Left cardiac atrium (tissue), 4 donors: ENCODE measurements at regions not wholly inside any gene's neighbourhood (a gene's known extent, or its start where the extent isn't known, plus 50 kb on each side); places are given as distances from the start of the nearest gene placed in this dataset.

ENCODE experiments used
- ATAC-seq, 2 donors: fragments of 200-7000 bp; cut with Tn5 transposase; one replicate each; pipeline ENCODE4 v1.9.1; 2020; ENCODE audit warnings: mild to moderate bottlenecking in 2 of 2, moderate library complexity in 2 of 2
- DNase-seq: peaks from one replicate; pipeline ENCODE4 v3.0.0-alpha.2; 2020
- intact Hi-C, 2 donors: fragments of 100-400 bp; cut with DNase I; formaldehyde crosslinking; loops; one replicate each; pipeline versions ENCODE4 v1.14.1 to v1.15.1; 2022 to 2023
- donor health status: DM: no; HTN: yes; CAD: no.
- donor health status: DM: no; HTN: yes; CAD: no; lungs with severe emphysema.
- donor health status: DM: yes; HTN: yes; CAD: no.
- donor health status: Dilated cardiomyopathy.

DNA sequence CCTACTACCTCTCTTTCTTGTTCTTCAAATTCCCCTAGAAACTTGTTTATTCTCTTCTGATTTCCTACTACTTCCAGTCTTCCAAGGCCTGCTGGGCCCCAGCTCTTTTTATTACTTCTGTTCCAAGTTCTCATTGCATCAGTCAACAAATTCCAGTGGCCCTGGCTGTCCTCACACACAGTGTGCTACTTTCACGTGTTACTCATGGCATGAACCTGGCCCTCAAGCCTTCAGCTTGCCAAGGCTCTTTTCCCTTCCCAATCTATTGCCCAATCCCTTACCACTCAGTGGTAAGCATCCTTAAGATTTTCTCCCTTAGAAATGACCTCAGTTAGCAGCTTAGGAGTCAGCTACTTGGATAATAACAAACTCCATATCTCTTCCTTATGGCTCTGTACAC, 613.5 kb downstream of the LMO4 start:
- ATAC-seq, result peak; percentile 50 to 72
- intact Hi-C loops, result no loop called here
- no peak for DNase-seq

DNA sequence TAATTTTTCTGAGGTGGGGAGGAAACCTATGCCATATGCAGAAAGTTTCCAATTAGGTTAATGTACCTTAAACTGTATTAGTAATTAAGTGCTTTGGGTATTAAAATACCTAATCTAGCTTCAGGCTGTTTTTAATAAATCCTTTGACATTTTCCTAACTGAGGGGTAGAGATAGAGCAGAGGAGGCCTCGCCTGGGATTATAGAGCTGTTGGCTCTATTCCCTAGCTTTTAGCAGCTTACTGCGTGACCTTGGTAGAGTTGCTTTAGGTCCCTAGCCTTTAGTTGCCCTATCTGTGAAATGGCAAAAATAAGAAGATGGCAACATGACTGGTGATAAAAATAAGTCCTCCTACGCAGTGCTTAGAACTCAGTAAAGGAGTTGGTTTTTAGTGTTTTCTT, 621.0 kb downstream of the LMO4 start:
- intact Hi-C loops, result loop anchor here (5.0 to 10.0 kb wide), 3 partner anchors 625 to 817 kb away; partner anchors contain the start of gene LMO4 (in 1 of the 2)
- ATAC-seq (no peak), DNase-seq (no peak)

DNA sequence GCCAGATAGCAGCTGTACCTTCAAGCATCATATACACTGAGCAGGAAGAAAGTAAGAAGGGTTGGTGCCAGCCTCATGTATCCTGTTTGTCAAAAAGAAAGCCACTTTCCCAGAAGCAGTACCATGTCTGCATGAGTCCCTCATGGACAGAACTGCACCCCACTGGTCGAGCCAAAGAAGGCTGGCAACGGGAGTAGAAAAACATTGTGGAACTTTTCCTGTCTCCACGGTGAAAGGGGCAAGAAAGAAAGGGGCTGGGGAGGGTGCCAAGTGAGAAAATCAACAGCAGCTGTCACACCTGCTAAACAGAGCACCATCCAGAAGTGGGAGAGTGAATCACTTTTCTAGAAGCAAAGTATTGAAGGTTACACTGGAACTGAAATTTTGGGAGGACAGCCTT, 621.7 kb downstream of the LMO4 start:
- intact Hi-C loops, result loop anchor here (5.0 to 10.0 kb wide), 3 partner anchors 626 to 818 kb away; partner anchors contain the start of gene LMO4 (in 1 of the 2)
- no peak for DNase-seq
- peak in 1 of 2 donors; percentile 20 for ATAC-seq

DNA sequence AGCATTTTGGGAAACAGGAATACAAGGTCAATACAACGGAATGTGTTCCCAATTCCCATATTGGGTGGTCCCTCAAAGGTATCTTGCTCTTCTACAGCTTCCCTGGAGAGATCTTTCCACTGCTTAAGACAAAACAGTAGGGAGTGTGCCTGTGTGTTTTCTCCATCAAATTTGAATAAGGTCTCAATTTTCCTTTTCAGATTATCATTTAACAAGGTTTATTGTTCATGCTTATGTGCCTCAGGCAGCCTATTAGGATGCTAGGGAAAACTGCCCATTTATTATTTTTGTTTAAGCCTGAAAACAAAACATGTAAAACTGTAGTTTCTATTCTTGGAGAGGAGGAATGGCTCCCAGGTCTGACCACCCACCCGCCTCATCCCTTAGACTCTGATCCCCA, 622.7 kb downstream of the LMO4 start:
- DNase-seq, result no peak

DNA sequence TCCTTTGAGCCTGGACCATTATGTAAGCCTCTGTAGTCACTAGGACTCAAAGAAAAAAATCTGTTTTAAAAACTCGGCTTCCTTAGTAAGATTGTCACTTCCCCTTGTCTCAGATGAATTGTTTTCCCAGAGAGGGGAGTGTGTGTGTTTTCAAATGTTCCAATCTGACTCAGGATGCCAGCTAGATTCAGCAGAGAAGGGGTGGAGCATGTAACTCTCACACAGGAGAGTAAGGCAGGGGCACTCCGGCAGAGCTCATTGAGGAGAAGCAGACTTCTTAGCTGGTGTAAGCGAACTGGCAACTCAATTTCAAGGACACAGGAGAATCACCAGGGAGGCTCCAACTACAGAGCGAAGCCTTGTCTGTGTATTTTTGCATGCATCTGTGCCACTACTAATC, 623.2 kb downstream of the LMO4 start:
- intact Hi-C loops, result loop anchor here (2.0 to 10.0 kb wide), 4 partner anchors 625 to 820 kb away; partner anchors contain the start of gene LMO4 (in 1 of the 2)
- no peak for ATAC-seq
- peak; percentile 27 for DNase-seq

More for the DNA sequence above, 622.7 kb downstream of the LMO4 start:
- ATAC-seq, result no peak
- intact Hi-C loops, result loop anchor here (5.0 to 10.0 kb wide), 3 partner anchors 627 to 819 kb away; partner anchors contain the start of gene LMO4 (in 1 of the 2)

DNA sequence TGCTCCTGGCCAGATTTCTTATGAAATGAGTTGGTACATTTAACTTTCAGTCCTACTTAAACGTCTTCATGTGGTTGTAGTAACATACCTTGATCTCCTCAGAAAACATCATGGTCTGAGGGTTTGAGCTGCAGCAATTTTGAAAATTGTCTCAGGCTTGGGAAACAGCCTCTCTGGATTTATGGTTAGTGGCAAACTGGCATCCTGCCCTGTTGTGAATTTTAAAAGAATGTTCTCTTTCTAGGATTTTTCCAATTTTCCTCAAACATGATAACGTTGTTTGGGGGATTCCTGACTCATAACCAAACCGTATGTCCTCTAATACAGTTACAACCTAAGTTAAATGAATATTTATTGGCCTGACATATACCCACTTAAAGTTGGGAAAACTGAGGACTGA, 624.4 kb downstream of the LMO4 start:
- intact Hi-C loops, result loop anchor here (2.0 to 10.0 kb wide), 4 partner anchors 626 to 821 kb away; partner anchors contain the start of gene LMO4 (in 1 of the 2)
- ATAC-seq, result no peak

DNA sequence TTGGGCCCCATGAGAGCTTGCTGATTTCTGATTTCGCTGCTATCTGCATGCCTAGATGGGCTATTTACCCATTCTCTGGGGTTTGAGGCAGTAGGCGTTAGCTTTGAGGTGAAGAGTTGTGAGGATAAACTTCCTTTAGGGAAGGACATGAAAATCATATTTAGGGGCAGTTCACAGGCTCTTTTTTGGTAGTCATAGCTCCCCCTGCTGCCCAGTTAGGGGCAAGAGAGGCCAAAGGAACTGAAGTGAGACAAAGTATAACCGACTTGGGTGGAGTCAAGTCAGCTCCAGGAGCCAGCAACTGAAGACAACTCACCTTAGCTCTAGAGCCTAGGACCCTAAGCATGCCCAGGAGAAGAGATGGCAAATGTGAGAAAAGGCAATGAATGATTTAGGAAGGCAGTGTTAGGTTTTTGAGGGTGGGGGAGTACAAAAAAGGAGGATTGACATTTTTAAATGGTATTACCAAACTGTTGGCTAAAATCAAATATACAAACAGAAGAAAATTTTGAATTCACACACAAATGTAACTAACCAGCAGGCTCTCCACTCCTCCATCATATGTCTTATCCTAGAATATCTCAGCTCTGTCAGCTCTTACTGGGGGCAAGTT, 625.2 kb downstream of the LMO4 start:
- ATAC-seq, result peak; percentile 67 to 82
- peak; percentile 65 for DNase-seq
- intact Hi-C loops, result loop anchor here (2.0 to 10.0 kb wide), 4 partner anchors 627 to 822 kb away; partner anchors contain the start of gene LMO4 (in 1 of the 2)

More for the DNA sequence above, 624.4 kb downstream of the LMO4 start:
- no peak for DNase-seq

DNA sequence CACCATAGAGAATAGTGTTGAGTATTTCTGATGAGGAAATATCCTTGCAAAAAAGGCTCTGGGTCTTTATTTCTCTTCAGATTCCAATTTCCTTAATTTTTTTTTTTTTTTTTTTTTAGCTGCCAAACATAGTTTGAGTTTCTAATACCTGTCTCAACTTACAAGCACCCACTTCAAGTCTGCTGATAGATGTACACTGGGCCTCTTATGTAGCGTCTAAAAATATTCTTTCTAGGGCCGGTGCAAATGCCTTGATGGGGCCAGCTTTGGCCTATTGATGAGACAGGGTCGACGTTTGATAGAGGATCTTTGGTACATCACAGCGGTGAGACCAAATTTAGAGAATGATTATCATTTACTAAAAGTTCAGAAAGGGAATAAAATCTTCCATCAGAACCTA, 626.4 kb downstream of the LMO4 start:
- intact Hi-C loops, result loop anchor here (10.0 kb wide), 2 partner anchors 630 to 660 kb away; partner anchors contain the start of gene LMO4 (in 1 of the 2)
- DNase-seq (no peak), ATAC-seq (peak in 1 of 2 donors; percentile 57)

DNA sequence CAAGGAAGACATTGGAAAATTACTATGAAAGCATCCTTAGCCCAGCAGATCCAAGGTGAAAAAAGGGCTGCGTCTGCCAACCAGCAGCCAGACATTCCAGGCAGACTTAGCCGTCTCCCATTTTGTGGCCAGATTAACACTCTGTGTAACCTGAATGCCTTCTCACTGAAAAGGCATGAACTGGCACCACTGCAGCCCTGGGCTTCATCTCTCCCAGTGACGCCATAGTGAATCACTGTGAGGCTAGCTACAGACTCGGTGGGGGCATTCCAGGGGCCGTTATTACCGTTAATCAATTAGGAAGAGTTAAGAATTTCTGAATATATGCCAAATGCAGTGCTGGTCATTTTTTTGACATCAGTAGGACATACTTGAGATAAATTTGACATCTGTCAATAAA, 627.4 kb downstream of the LMO4 start:
- peak; percentile 81 to 97 for ATAC-seq
- intact Hi-C loops, result loop anchor here (10.0 kb wide), 2 partner anchors 631 to 661 kb away; partner anchors contain the start of gene LMO4 (in 1 of the 2)
- DNase-seq, result peak; percentile 64

DNA sequence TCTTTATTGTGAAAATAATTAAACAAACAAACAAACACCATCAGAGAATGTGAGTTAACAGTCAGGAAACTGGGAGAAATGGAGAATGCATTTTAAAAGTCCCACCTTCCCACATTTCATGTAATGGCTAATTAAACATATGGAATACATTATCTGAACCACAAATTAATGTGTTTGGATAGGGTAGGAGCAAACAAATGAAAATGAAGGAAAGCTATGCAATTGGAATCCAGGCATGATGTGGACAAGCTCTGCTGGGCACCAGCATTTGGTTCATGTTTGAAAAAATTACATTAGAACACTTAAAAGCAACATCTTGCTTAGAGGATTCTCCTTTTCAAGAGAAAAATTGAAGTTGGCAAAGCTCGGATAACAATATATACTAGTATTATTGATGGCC, 628.1 kb downstream of the LMO4 start:
- no peak for DNase-seq
- no peak for ATAC-seq
- intact Hi-C loops, result loop anchor here (10.0 kb wide), 2 partner anchors 632 to 662 kb away; partner anchors contain the start of gene LMO4 (in 1 of the 2)

DNA sequence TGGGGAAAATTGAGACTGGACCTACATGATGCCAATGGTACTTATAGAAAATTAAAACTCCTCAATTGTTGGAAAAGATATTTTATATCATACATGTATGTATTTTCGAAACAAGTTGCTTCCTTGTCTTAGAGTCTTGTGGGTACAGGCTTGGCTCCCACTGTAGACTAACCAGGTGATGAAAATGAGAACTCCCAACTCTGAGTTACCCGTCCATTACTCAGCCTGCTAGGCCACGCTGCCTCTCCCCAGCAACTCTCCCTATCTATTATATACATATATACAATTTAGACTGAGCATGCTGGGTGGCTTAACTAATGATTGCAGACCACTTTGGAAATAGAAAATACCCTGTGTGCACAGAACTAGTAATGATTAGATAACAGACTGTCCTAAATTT, 628.7 kb downstream of the LMO4 start:
- ATAC-seq, result no peak
- intact Hi-C loops, result loop anchor here (10.0 kb wide), 2 partner anchors 633 to 663 kb away; partner anchors contain the start of gene LMO4 (in 1 of the 2)
- DNase-seq, result no peak

DNA sequence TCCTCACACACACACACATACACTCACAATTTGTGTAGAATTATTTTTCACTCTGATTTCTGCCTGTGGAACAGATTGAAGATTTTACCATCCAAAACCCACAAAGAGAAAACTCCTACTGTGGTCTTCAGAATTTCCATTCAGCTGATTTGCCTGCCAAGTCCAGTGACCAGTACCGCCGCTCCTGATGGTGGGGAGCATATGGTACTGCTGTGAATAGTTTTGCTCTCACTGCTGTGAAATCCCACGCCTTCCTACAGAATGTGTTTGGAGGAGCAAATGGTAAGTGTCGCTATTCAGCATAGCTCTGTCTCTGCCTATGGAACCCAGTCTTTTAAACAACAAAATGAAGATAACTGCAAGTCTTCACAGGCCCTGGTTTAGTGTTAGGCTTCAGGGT, 629.5 kb downstream of the LMO4 start:
- no peak for ATAC-seq
- DNase-seq, result no peak
- intact Hi-C loops, result loop anchor here (10.0 kb wide), 2 partner anchors 633 to 663 kb away; partner anchors contain the start of gene LMO4 (in 1 of the 2)

DNA sequence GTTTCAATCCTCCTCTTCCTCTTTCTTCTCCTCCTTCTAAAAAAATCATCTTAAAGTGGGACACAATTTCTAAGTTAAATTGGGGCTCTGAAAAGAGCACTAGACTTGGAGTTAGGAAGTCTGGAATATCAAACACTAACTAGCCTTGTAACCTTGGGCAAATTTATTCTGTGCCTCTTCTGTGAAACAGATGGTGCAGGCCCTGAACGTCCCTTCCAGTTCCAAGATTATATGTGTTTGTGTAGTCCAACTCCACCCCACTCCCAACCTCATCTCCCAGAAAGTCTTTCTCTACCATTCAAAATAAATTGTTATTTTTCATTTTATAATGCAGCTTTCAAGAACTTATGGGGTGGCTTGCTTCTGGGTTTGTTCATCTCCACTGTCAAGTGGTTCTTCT, 630.0 kb downstream of the LMO4 start:
- ATAC-seq (no peak), DNase-seq (no peak)
- intact Hi-C loops, result loop anchor here (10.0 kb wide), 2 partner anchors 634 to 664 kb away; partner anchors contain the start of gene LMO4 (in 1 of the 2)

DNA sequence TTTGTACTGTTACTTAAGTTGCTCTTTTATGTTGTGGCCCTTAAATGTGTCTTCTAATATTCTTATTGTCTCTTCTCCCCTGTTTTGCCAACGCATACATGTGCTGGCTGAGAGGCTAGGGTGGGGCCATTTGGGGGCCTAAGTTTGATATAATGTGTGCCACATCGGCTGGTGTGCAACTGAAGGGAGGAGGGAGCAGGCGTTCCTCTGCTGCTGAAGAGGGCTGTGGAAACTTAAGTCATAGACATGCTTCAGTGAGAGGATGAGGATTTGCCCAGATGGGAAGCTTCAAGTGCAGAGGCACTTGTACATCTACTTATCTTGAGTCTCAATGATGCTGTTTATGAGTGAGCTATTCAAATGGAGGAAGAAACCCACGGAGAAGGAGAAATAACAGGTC, 630.6 kb downstream of the LMO4 start:
- intact Hi-C loops, result loop anchor here (10.0 kb wide), 2 partner anchors 634 to 664 kb away; partner anchors contain the start of gene LMO4 (in 1 of the 2)
- ATAC-seq, result no peak
- no peak for DNase-seq

DNA sequence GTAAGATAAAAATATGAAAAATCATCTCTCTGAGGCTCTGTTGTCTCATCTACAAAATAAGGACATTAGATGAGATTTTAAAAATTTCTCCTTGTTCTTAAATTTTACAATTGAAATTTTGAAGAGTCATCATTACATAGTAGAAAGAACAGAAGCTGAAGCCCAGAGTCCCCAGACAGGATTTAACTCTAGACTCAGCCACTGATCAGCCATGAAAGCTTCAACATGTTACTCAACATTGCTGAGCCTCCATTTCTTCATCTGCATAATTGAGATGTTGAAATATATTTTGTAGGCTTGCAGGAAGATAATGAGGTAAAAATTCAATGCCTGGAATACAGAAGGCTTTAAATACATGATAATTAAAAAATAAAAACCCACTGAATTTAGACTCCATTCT, 633.3 kb downstream of the LMO4 start:
- intact Hi-C loops, result no loop called here
- DNase-seq (no peak), ATAC-seq (peak in 1 of 2 donors; percentile 57)

DNA sequence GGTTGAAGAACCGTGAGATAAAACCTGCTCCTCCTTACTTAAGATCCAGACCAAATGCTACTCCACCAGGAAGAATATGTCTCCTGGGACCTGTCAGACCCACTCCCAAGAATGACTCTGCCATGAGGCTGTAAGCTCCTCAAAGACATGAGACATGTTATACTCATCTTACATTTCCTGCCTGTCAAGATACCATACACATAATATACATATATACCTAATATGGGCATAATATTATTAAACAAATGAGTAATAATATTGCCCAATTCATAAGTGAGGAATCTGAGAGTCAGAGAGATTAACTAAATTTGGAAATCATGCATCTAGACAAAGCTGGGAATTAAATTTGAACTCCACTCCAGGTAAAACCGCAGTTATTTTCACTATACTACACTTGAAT, 634.9 kb downstream of the LMO4 start:
- intact Hi-C loops, result no loop called here
- DNase-seq, result no peak
- ATAC-seq, result no peak

DNA sequence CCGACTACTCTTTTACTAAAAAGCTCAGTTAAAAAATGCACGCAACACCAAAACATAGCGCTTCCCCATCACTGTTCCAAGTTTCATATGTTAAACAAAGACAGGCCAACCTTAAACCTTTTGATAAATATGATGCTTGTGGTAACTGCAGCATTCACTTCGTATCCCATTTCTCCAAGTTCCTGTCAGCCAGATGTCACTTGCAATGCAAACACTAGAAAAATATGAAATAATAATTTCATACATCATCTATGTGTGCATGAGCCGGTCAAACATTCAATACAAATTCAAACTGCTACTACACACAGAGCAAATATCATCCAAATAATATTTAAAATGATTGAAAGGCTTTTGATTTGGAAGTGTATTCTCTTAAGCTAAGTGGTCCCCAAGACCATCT, 636.5 kb downstream of the LMO4 start:
- intact Hi-C loops, result no loop called here
- no peak for DNase-seq
- no peak for ATAC-seq

DNA sequence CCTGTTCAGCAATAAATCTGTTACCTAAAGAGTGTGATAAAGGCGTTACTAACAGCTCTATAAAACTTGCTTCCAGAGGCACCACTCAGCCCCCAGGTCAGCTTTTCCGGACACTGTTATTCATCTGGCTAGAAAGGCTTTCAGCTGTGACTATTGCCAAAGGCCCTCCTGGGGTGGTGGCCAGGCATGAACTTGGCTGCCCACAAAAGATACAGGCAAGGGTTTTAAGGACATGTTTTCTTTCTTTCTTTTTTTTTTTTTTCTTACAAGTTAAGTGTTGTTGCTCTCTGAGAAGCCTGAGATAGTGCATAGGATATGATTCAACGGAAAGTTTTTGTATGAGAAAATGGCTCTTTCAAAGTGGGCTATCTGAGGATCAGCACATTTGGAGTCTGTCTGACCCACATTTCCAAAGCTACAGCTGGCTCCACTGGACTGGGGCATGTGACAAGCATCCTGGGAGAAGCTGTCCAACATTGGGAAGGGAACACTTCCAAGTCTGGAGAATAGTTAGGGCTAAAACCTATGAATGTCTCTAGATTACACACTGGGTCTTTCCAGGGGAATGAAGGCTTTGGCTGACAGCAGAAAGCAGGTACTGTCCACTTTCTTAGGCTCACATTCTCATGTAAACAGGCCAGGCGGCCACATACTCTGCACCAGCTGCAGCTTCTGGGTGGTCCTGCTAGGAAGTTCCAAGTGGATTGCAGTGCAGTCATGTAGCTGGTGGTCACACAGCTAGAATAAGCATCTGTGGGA, 639.7 kb downstream of the LMO4 start:
- intact Hi-C loops, result no loop called here
- ATAC-seq (peak; percentile 91 to 93), DNase-seq (peak; percentile 69)

DNA sequence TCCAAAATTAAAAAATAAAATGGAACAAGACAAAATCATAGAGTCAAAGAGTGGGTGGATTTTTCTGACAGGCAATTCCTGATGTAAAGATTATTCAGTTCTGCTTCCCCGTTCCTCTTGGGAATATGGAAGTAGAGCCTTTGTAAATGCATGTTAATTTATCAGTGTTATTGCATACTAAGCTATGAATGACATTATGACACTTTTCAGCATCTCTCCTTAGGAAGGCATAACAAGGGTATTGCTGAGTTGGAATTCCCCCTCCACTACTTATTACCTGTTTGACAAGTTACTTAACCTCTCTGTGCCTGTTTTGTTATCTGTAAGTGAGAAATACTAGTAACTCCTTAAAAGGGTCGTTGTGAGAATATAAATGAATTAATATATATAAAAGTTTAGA, 640.4 kb downstream of the LMO4 start:
- intact Hi-C loops, result no loop called here
- DNase-seq (no peak), ATAC-seq (no peak)

DNA sequence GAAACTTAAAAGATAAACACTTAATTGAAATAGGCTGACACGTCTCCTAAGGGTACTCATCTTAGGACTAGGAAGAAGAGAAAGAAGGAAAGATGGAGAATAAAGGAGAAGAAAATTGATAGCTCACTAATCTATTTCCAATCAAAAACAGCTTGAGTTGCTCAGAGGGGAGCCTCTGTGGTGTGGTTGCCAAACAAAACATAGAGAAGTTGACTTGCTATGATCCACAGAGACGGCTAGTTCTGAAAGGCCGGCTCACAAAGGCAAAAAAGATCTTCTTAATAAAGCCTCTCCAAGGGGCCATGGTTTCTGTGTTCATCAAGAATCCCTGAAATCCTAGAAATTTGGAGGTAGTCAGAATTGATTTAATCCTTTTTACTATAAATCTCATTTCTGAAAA, 644.1 kb downstream of the LMO4 start:
- ATAC-seq (no peak), DNase-seq (no peak)
- intact Hi-C loops, result no loop called here
